Aorta (tissue), 5 donors: ENCODE measurements at regions not wholly inside any gene's neighbourhood (a gene's known extent, or its start where the extent isn't known, plus 50 kb on each side); places are given as distances from the start of the nearest gene placed in this dataset.
A peak's percentile ranks its signal among the peaks of the same experiment; 100 is the strongest.

Source experiments
- ATAC-seq: fragments of 200-7000 bp; cut with Tn5 transposase; one replicate; pipeline ENCODE4 v1.9.1; 2022; ENCODE audit warnings: moderate library complexity; ENCODE audit not compliant: low FRiP score
- DNase-seq, 2 donors: peaks; one replicate each; pipeline ENCODE4 v3.0.0-alpha.2; 2020
- H3K27ac ChIP-seq, 2 donors: one replicate each; pipeline ENCODE4 v1.5.1; 2013; ENCODE audit warnings: low read length in 2 of 2, mild to moderate bottlenecking in 2 of 2, moderate library complexity in 2 of 2, control low read depth in 1 of 2, inconsistent platforms in 1 of 2, low read depth in 1 of 2
- H3K27me3 ChIP-seq, 2 donors: one replicate each; pipeline ENCODE4 v1.6.1; 2013; ENCODE audit warnings: control low read depth in 1 of 2, low read length in 1 of 2, mild to moderate bottlenecking in 1 of 2, moderate library complexity in 1 of 2; ENCODE audit not compliant: insufficient read depth in 2 of 2, control insufficient read depth in 1 of 2
- H3K36me3 ChIP-seq, 2 donors: one replicate each; pipeline ENCODE4 v1.6.1; 2013; ENCODE audit warnings: control low read depth in 1 of 2, low read length in 1 of 2, mild to moderate bottlenecking in 1 of 2; ENCODE audit not compliant: insufficient read depth in 2 of 2, control insufficient read depth in 1 of 2
- H3K4me1 ChIP-seq, 2 donors: one replicate each; pipeline ENCODE4 v1.6.1; 2013; ENCODE audit warnings: low read length in 2 of 2, control low read depth in 1 of 2, mild to moderate bottlenecking in 1 of 2, moderate library complexity in 1 of 2; ENCODE audit not compliant: insufficient read depth in 2 of 2, control insufficient read depth in 1 of 2
- H3K4me3 ChIP-seq, 2 donors: one replicate each; pipeline ENCODE4 v1.5.1; 2013; ENCODE audit warnings: low read length in 2 of 2, control low read depth in 1 of 2, mild to moderate bottlenecking in 1 of 2
- H3K9me3 ChIP-seq: one replicate; pipeline ENCODE4 v1.6.1; 2013; ENCODE audit warnings: mild to moderate bottlenecking, low read length; ENCODE audit not compliant: control insufficient read depth
- WGBS, 2 donors: extraction: QIAGEN DNeasy Blood & Tissue Kit; methylation state at CpG; one replicate each; pipeline ENCODE4 v1.1.7; 2013; 5-methylcytosine and 5-hydroxymethylcytosine counted together
- intact Hi-C, 2 donors: fragments of 100-400 bp; cut with DNase I; formaldehyde crosslinking; loops; one replicate each; pipeline versions ENCODE4 v1.14.2 to v1.15.0; 2022
- donor health status: healthy with polysubstance abuse.
- donor health status: Bipolar disorder and iron deficiency.
- donor health status: DM: no; HTN: no; CAD: no.
- donor health status: DM: no; HTN: no; CAD: no.
- donor health status: DM: yes; HTN: yes; CAD: no.

DNA sequence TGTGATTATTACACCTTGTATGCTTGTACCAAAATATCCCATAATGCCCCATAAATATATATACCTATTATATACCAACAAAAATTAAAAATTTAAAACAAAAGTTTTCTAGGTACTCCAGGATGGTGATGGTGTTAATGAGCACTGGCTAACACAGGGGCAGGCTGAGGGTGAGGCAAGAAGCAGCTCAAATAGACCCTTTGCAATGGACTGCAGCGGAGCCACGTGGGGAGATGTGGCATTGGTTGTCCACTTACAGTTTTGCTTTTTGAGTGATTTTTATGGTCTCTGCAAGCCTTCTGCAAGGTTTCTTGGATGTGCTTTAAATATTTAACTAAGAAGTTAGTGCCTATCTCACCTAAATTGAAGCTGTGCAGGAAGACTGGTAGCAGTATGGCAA lies 132.9 kb downstream of the RAP2A start:
- DNase-seq (no peak), ATAC-seq (no peak)
- Histone ChIP-seq H3K36me3 (no peaks in the 10 kb centered on the region), H3K4me1 (peaks cover 0 to 1% of the 10 kb centered on the region in 2 donors), H3K27ac (no peak overlapping the region), H3K4me3 (no peak overlapping the region), H3K9me3 (no peaks in the 10 kb centered on the region), H3K27me3 (no peaks in the 10 kb centered on the region)
- 89 to 93% methylated on average over 2 of the region's 2 CpGs for WGBS, 2 donors
- intact Hi-C loops, result no loop called here

- Histone ChIP-seq H3K27me3 (no peaks in the 10 kb centered on the region), H3K4me3 (no peak overlapping the region), H3K9me3 (no peaks in the 10 kb centered on the region), H3K4me1 (peaks cover 0 to 1% of the 10 kb centered on the region in 2 donors), H3K27ac (no peak overlapping the region), H3K36me3 (no peaks in the 10 kb centered on the region)
- ATAC-seq, result no peak
- 78 to 87% methylated on average over 3 of the region's 3 CpGs for WGBS, 2 donors
- DNase-seq, result peak in 1 of 2 donors; percentile 58
- intact Hi-C loops, result no loop called here
Observed at GRCh38 chr13:97567510-97568243, 133.7 kb downstream of the RAP2A start.

DNA sequence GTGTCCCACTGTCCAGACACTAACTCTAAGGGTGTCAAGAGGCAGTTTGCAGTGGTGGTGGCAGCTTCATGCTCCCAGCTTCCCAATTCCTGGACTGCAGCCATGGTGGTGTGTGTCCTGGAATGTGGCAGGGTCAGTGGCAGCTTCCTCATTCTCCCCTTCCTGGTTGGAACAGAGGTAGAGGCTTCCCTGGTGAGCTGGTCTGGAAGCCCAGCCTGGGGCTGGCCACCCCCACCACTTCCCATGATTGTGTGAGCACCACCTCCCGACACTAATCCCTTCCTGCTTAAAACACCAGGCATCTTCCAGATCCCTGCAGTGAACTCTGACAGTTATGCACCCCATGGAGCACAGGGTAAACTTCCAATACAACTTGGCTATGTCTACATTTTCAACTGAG lies 134.9 kb downstream of the RAP2A start:
- peaks cover 0 to 1% of the 10 kb centered on the region in 2 donors for H3K4me1 ChIP-seq
- no peaks in the 10 kb centered on the region for H3K36me3 ChIP-seq
- ATAC-seq (no peak), DNase-seq (no peak)
- no peaks in the 10 kb centered on the region for H3K9me3 ChIP-seq
- intact Hi-C loops, result no loop called here
- H3K27me3 ChIP-seq, result no peaks in the 10 kb centered on the region
- no peak overlapping the region for H3K4me3 ChIP-seq
- H3K27ac ChIP-seq, result no peak overlapping the region
- WGBS, 2 donors, result 79 to 92% methylated on average over 1 of the region's 1 CpG

GRCh38 chr13:97569841-97570240 lies 135.9 kb downstream of the RAP2A start:
- no peaks in the 10 kb centered on the region for H3K36me3 ChIP-seq

DNA sequence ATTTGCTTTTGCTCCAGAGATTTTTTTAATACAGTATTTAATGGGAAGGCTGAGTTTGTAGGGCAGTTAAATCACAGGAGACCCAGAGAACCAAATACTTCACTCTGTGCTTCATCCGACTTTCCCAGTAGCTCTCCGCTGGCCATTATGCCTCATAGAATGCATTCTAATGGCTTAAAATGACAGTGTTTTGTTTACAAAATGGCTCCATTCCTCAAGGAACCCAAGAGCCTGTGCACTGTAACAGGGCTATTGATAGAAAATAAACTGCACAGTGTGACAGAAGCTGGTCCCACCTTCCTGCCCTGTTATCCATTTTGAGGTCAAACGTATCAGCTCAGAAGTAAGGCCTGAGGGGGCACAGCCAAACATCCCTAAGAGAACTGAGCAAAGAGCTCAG lies 136.5 kb downstream of the RAP2A start:
- DNase-seq (no peak), ATAC-seq (no peak)
- H3K4me3 ChIP-seq, result no peak overlapping the region
- peaks cover 0 to 1% of the 10 kb centered on the region in 2 donors for H3K4me1 ChIP-seq
- no peaks in the 10 kb centered on the region for H3K27me3 ChIP-seq
- 41 to 45% methylated on average over 3 of the region's 3 CpGs for WGBS, 2 donors
- intact Hi-C loops, result no loop called here
- no peaks in the 10 kb centered on the region for H3K36me3 ChIP-seq
- no peaks in the 10 kb centered on the region for H3K9me3 ChIP-seq
- H3K27ac ChIP-seq, result no peak overlapping the region

More at GRCh38 chr13:97569841-97570240, 135.9 kb downstream of the RAP2A start:
- no peak overlapping the region for H3K4me3 ChIP-seq
- no peaks in the 10 kb centered on the region for H3K9me3 ChIP-seq
- no peak for DNase-seq
- WGBS, 2 donors, result 47 to 56% methylated on average over 8 of the region's 8 CpGs
- peaks cover 0 to 1% of the 10 kb centered on the region in 2 donors for H3K4me1 ChIP-seq
- no peaks in the 10 kb centered on the region for H3K27me3 ChIP-seq
- H3K27ac ChIP-seq, result no peak overlapping the region
- intact Hi-C loops, result no loop called here
- ATAC-seq, result no peak

- intact Hi-C loops, result no loop called here
- Histone ChIP-seq H3K27me3 (no peaks in the 10 kb centered on the region), H3K27ac (no peak overlapping the region), H3K9me3 (no peaks in the 10 kb centered on the region), H3K4me3 (no peak overlapping the region), H3K4me1 (peaks cover 0 to 1% of the 10 kb centered on the region in 2 donors), H3K36me3 (no peaks in the 10 kb centered on the region)
- ATAC-seq (no peak), DNase-seq (no peak)
- WGBS, 2 donors, result 85 to 96% methylated on average over 1 of the region's 1 CpG
Observed at GRCh38 chr13:97573011-97573410, 139.0 kb downstream of the RAP2A start.

- Histone ChIP-seq H3K9me3 (no peaks in the 10 kb centered on the region), H3K4me1 (peaks cover 0 to 1% of the 10 kb centered on the region in 2 donors), H3K27me3 (no peaks in the 10 kb centered on the region), H3K36me3 (no peaks in the 10 kb centered on the region), H3K27ac (no peak overlapping the region), H3K4me3 (no peak overlapping the region)
- 62 to 66% methylated on average over 5 of the region's 5 CpGs for WGBS, 2 donors
- ATAC-seq (no peak), DNase-seq (peak in 1 of 2 donors; percentile 53)
- intact Hi-C loops, result no loop called here
Observed at GRCh38 chr13:97574926-97575325, 141.0 kb downstream of the RAP2A start.

- H3K36me3 ChIP-seq, result no peaks in the 10 kb centered on the region
- H3K9me3 ChIP-seq, result no peaks in the 10 kb centered on the region
- H3K4me1 ChIP-seq, result no peaks in the 10 kb centered on the region
- ATAC-seq, result no peak
- no peak for DNase-seq
- WGBS, 2 donors, result 89 to 93% methylated on average over 2 of the region's 2 CpGs
- intact Hi-C loops, result no loop called here
- no peaks in the 10 kb centered on the region for H3K27me3 ChIP-seq
- H3K27ac ChIP-seq, result no peak overlapping the region
- H3K4me3 ChIP-seq, result no peak overlapping the region
Observed at GRCh38 chr13:97577026-97577425, 143.1 kb downstream of the RAP2A start.

DNA sequence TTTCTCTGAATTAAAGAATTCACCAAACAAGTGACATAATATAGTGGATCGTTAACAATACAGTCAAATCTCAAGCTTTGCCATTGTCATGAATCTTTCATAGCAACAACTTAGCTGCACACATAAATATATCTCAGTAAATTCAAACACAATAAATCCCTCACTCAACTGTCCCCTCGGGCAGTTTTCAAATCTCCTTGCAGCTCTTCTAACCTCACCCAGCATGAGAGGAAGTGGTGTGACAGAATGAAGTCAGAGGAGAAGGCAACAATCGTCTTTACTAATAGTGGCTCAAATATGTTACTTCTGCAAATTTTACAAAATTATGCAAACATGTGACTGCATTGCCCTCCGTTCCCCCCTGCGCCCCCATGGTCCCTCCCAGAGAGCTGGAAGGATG lies 148.2 kb downstream of the RAP2A start:
- Histone ChIP-seq H3K27me3 (no peaks in the 10 kb centered on the region), H3K36me3 (no peaks in the 10 kb centered on the region), H3K27ac (no peak overlapping the region), H3K4me3 (no peak overlapping the region), H3K4me1 (no peaks in the 10 kb centered on the region), H3K9me3 (peaks cover 2% of the 10 kb centered on the region)
- intact Hi-C loops, result no loop called here
- DNase-seq (no peak), ATAC-seq (no peak)
- 64 to 74% methylated on average over 5 of the region's 5 CpGs for WGBS, 2 donors
